Upper lobe of left lung (tissue), 4 donors: ENCODE measurements at regions not wholly inside any gene's neighbourhood (a gene's known extent, or its start where the extent isn't known, plus 50 kb on each side); places are given as distances from the start of the nearest gene placed in this dataset.

Experiments used
- CTCF ChIP-seq, 6 experiments: fragments of 450-650 bp in 4 of 6; fragments of 200-600 bp in 2 of 6; sonication (generic) in 2 of 6; IDR thresholded peaks; one replicate each; pipeline ENCODE4 v1.5.1; 2016 to 2019; ENCODE audit warnings: antibody characterized with exemption in 6 of 6
- EP300 ChIP-seq, 4 donors: sonication (generic); formaldehyde crosslinking; IDR thresholded peaks; one replicate each; pipeline ENCODE4 v1.5.1; 2017; ENCODE audit warnings: antibody characterized with exemption in 4 of 4, control low read depth in 2 of 4
- POLR2A ChIP-seq, 4 donors: fragments of 450-650 bp; IDR thresholded peaks; one replicate each; pipeline ENCODE4 v1.5.1; 2016 to 2017; ENCODE audit warnings: antibody characterized with exemption in 4 of 4, mild to moderate bottlenecking in 2 of 4
- POLR2AphosphoS5 ChIP-seq, 2 donors: sonication (generic); formaldehyde crosslinking; IDR thresholded peaks; one replicate each; pipeline ENCODE4 v1.5.1; 2017; ENCODE audit warnings: antibody characterized with exemption in 2 of 2

GRCh38 chr13:74796157-74796556, 662.0 kb upstream of the KLF12 start:
- TF ChIP-seq POLR2AphosphoS5 (IDR thresholded peaks at IDR 0.05): no peak
- no peak for TF ChIP-seq POLR2A (IDR thresholded peaks at IDR 0.05)
- TF ChIP-seq CTCF (IDR thresholded peaks at IDR 0.05): no peak
- no peak for TF ChIP-seq EP300 (IDR thresholded peaks at IDR 0.05)
